ENCODE measurements at regions not wholly inside any gene's neighbourhood (a gene's known extent, or its start where the extent isn't known, plus 50 kb on each side); places are given as distances from the start of the nearest gene placed in this dataset.

DNA sequence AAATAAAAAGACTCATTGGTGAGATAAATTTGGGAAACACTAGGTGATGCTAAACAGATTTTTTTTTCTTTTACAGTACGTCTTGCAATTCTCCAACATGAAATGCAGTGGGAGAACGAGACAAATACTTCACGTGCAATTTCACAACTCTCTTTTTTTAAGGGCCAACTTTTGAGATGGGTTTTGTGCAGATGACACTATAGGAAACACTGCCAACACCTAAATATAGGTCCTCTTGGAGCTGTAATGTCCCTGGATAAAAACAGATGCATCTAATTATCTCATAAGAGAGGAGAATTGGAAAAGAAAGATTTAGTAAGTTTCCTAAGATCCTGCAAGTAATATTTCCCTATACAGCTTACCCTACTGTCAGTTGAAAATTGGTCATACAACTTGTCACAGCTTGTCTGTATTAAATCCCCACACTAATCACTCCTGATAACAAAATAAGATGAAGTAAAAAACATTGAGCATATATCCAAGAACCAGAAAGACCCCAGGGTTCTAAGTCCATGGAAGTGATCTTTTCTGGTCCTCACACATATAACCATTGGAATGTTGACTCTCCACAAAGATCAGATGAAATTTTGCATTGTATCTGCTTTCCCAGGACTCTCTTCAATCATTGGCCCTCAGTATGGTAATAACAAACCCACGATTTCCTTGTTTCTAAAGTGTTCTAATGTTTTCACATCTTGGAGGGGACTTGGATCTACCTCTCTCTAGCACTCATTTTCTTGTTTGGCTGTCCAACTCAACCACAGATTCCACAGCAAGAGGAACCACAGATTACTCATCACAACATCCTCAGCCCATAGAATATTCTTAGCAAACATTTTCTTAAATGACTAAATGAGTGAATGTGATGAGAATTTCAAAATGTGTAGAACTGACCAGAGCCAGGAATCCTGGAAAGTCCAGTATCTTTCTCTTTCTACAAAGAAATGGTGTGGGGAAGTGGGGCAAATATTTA is 769.4 kb upstream of the USP15 start:
- DNase-seq (ENCODE audit: low read depth) = no peak
- H3K36me3 ChIP-seq (ENCODE audit: control insufficient read depth, insufficient read depth, low read length) = no peaks in the 10 kb centered on the region
- no peaks in the 10 kb centered on the region for H3K27me3 ChIP-seq (ENCODE audit: control insufficient read depth, insufficient read depth, low read length)
- no peak overlapping the region for H3K4me3 ChIP-seq (ENCODE audit: low read depth, low read length)
- TF ChIP-seq CTCF (IDR thresholded peaks at IDR 0.05; ENCODE audit: insufficient read depth, low read length, poor library complexity, severe bottlenecking) = no peak

DNA sequence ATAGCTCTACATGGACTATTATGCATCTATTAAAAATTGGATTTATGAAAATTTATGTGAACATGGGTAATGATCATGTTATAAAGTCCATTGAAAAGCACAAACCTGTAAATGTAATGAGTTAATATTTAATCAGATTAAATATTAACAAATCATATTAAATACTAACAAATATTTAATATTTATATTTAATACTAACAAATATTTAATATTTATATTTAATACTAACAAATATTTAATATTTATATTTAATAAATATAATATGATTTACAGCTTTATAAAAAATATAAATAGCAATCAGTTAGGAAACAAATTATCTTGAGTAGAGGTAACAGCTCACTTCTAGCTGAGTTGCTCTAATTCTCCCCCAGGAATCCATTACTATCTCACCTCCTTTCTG is 758.0 kb upstream of the USP15 start:
- Histone ChIP-seq H3K27me3 (ENCODE audit: control insufficient read depth, insufficient read depth, low read length) (no peaks in the 10 kb centered on the region), H3K36me3 (ENCODE audit: control insufficient read depth, insufficient read depth, low read length) (no peaks in the 10 kb centered on the region), H3K4me3 (ENCODE audit: low read depth, low read length) (no peak overlapping the region)
- no peak for TF ChIP-seq CTCF (IDR thresholded peaks at IDR 0.05; ENCODE audit: insufficient read depth, low read length, poor library complexity, severe bottlenecking)
- no peak for DNase-seq (ENCODE audit: low read depth)

- no peak for DNase-seq (ENCODE audit: low read depth)
- Histone ChIP-seq H3K27me3 (ENCODE audit: control insufficient read depth, insufficient read depth, low read length) (no peaks in the 10 kb centered on the region), H3K36me3 (ENCODE audit: control insufficient read depth, insufficient read depth, low read length) (no peaks in the 10 kb centered on the region), H3K4me3 (ENCODE audit: low read depth, low read length) (no peak overlapping the region)
- TF ChIP-seq CTCF (IDR thresholded peaks at IDR 0.05; ENCODE audit: insufficient read depth, low read length, poor library complexity, severe bottlenecking) = no peak
Measured at GRCh38 chr12:61504396-61505080, 755.7 kb upstream of the USP15 start.

DNA sequence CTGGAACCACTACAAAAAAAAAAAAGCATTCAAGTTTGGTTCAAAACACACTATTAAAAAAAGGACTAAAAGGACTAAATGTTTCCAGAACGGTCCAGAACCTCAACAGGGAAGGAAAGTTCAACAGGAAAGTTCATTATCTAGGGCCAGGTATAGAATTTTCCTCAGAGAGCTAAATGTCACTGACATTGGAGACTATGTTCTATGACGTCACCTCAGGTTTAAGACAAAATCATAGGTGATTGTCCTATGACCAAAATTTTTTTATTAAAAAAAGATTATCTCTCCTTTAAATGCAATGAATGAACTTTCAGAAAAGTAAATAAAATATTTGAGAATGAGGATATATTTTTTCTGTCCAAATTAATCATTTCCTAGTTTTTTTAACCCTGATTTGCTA is 746.7 kb upstream of the USP15 start:
- no peaks in the 10 kb centered on the region for H3K36me3 ChIP-seq (ENCODE audit: control insufficient read depth, insufficient read depth, low read length)
- H3K27me3 ChIP-seq (ENCODE audit: control insufficient read depth, insufficient read depth, low read length) = no peaks in the 10 kb centered on the region
- no peak overlapping the region for H3K4me3 ChIP-seq (ENCODE audit: low read depth, low read length)
- no peak for TF ChIP-seq CTCF (IDR thresholded peaks at IDR 0.05; ENCODE audit: insufficient read depth, low read length, poor library complexity, severe bottlenecking)
- no peak for DNase-seq (ENCODE audit: low read depth)

GRCh38 chr12:61514016-61514415 is 746.2 kb upstream of the USP15 start:
- TF ChIP-seq CTCF (IDR thresholded peaks at IDR 0.05; ENCODE audit: insufficient read depth, low read length, poor library complexity, severe bottlenecking) = no peak
- no peak for DNase-seq (ENCODE audit: low read depth)
- no peak overlapping the region for H3K4me3 ChIP-seq (ENCODE audit: low read depth, low read length)
- no peaks in the 10 kb centered on the region for H3K27me3 ChIP-seq (ENCODE audit: control insufficient read depth, insufficient read depth, low read length)
- H3K36me3 ChIP-seq (ENCODE audit: control insufficient read depth, insufficient read depth, low read length) = no peaks in the 10 kb centered on the region

Data from kidney epithelial cell (primary cell).